AML-193 (cell line): ENCODE measurements at regions not wholly inside any gene's neighbourhood (a gene's known extent, or its start where the extent isn't known, plus 50 kb on each side); places are given as distances from the start of the nearest gene placed in this dataset.
"Not testable (repeated sequence)": the region's sequence is repeated elsewhere in the genome, so short reads cannot be mapped to it uniquely, and the experiment has no call there.

ENCODE experiments used
- DNase-seq, 2 experiments: peaks; one replicate each; lab custom pipeline; 2025; lab: John Stamatoyannopoulos, UW

DNA sequence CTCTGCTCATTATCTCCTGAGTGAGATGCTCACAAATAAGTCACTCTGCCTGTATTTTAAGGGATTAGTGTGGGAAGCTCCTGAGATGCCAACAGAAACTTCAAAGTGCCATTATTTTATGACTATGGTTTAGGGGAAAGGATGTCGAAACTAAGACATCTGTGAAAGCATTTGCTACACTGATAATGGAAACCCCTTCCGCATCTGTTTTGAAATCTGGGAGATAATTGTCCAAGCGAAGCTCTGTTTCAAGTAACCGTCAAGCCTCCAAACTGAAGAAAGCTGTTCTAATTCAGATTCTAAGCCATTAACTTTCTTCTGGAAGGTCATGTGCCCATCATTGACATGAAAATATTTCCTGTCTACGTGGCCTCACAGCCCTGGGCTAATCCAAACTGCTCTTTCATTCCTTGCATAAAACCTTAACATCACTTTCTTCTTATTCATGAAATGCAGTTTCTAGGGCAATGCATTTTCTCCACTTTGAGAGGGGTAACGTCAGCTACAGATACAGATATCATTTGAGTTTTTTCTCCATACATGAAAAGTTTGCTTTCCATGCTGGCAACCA is 932.0 kb downstream of the C6orf118 start:
- no peak for DNase-seq

DNA sequence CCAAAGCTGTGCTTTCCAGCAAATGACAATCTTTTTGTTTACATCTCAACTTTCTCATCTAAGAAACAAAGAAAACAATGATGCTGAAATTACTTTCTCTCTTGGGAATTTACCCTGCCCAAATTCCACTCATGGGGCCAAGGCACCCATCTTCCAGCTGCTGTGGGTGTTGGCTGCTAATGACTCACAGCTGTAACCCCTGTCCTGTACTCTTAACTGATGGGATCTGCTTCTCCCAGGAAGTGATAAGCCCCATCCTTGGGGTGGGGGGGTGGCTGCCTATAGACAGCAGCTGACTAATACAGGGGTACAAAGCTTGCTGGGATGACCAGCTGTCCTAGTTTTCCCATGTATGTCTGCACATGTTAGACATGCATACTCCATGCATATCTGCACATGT is 938.6 kb downstream of the C6orf118 start:
- DNase-seq: no peak

DNA sequence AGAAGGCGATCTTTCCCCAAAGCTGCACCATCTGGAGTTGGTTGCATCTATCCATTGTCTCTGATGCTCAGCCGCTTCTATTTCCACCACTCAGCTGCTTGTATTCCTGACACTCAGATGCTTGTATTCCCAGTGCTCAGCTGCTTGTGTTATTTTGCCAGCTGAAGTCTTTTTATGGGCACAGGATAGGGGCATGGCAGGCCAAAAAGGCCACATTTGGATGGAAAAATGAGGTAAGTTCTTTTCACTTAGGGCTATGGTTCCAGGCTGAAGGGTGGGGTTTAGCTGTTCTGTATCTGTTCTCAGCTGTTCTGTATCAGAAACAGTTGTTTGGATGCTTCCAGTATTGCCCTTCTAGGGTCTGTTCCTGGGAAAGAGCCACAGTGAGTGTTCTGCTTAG is 944.9 kb downstream of the QKI start:
- DNase-seq: no peak

DNA sequence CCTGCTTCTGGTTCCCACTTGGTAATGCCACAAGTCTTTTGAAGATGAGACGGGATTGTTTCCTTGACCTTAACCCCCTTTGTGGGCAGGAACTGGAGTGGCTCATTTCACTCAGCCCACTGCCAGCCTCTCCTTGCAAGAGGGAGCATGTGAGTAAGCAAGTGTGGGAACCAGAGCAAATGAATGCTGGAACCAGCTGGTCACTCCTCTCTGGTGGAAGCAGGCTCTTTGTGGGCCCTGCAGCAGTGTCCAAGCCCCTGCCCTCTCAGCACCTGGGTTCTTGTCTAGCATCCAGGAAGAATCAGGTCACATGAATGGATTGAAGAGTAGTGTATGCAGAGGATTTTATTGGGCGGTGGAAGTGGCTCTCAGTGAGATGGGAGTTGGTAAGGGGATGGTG is 944.5 kb downstream of the QKI start:
- no peak for DNase-seq

DNA sequence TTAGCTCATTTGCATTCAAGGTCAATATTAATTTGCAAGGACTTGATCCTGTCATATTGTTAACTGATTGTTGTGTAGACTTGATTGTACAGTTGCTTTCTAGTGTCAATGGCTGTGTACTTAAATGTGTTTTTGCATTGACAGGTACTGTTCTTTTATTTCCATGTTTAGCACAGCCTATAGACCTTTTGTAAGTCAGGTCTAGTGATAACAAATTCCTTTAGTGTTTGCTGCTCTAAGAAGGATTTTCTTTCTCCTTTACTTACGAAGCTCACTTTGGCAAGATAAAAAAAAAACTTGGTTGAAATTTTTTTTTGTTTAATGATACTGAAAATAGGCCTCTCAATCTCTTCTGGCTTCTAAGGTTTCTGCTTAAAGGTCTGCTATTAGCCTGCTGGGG is 942.3 kb downstream of the QKI start:
- no peak for DNase-seq

DNA sequence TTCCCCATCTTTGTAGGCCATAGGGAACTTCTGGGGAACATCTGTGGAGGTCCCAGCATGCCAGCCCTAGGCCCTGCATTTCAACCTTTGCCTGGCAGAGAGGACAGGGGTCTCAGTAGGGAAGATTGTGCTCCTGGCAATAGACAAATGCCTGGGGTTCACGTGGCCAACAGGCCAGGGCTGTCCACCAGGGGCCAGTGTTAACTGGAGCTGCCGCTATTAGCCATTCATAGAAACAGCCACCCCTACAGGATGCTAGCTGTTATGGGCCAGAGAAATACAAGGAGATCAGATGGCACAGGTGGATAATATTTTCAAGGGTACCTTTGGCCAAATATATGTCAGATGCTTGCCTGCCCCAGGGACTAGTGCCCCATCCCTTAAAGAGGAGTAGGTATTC is 932.9 kb downstream of the QKI start:
- DNase-seq: no peak

DNA sequence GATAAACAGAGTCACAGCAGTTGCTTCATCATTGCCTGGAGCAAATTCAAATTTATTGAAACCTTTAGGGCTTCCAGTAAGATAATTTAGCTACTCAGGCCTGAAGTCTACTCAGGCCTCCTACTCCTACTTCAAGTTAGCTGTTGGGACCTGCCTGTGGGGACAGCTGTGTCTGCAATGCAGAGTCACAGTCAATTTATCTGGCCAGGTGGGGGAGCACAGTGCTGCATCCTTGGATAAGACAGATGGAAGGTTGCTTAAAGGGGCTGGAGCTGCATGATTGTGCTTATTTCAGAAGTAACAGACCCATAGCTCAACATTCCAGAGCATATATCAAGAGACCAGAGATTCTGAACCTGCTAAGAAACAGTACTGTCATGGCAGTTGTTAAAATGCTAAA is 932.1 kb downstream of the QKI start:
- DNase-seq: no peak

DNA sequence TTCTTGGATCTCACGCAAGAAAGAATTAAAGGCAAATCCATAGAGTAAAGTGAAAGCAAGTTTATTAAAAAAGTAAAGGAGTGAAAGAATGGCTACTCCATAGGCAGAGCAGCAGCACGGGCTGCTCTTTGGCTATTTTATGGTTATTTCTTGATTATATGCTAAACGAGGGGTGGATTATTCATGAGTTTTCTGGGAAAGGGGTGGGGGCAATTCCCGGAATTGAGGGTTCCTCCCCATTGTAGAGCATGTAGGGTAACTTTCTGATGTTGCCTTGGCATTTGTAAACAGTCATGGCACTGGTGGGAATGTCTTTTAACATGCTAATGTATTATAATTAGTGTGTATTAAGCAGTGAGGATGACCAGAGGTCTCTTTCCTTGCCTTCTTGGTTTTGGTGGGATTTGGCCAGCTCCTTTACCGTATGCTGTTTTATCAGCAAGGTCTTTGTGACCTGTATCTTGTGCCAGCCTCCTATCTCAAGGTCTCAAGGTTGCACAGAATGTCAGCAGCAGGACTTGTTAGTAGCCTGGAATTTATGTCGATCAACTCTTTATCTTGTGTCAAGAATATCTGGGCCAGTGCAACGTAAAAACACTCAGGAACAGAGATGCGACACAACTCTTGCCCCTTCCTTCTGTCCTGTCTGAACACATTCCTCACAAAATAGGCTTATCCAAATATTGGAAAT is 931.4 kb downstream of the QKI start:
- no peak for DNase-seq

DNA sequence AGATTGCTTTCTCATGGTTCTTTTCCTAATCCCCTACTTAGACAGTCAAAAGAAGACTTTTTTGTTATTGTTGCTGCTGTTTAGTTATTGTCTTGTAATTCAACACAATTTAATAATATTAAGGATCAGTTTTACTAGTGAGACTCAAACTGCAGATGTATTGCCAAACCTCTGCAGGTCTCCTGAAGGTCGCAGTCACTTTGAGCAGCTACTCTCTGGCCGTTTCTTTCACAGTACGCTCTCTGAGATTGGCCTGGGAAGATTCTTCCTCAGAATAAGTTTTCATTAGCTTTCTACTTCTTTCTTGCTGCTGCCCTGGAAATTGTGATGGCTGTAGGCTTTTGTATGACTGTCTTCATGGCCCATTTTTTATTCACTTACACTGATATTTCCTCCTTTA is 930.8 kb downstream of the QKI start:
- DNase-seq: no peak

DNA sequence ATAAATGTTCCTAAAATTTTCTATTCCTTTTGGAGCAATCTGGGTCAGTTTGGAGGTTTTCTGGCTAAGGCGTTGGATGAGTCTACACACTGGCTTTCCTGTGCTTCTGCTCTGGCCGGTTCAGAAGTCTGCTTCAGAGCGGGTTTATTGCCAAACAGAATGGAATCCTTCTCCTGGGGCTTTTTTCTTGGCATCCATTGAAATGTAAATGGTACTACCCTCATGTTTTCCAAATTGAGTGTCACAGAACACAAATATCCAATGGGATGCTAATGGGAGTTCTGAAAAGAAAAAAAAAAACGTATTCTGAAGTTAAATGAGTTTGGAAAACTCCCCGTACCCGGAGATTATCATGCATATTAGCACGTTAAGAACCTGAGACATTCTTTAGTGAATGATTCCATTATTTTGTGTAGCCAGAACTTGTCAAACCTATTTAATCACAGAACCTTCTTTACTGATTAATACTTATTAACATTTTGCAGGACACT is 930.3 kb downstream of the QKI start:
- DNase-seq: no peak

DNA sequence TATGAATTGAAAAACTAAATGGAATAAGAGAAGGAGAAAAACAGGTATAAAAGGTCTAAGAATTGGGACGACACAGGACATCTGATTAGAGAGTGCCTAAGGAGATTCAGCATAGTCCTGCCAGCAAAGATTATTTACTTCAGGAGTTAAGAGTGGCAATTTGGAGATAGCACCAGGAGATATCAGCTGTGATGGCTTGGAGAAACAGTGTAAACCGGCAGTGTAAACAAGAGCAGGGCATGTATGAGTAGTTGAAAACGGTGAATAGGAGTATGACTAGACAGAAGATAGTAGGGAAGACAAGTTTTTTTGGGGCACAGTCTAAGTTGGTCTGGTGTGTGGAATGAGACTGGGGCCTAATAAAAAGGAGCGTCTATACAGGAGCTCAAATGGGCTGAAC is 924.9 kb downstream of the QKI start:
- not testable (repeated sequence) for DNase-seq

DNA sequence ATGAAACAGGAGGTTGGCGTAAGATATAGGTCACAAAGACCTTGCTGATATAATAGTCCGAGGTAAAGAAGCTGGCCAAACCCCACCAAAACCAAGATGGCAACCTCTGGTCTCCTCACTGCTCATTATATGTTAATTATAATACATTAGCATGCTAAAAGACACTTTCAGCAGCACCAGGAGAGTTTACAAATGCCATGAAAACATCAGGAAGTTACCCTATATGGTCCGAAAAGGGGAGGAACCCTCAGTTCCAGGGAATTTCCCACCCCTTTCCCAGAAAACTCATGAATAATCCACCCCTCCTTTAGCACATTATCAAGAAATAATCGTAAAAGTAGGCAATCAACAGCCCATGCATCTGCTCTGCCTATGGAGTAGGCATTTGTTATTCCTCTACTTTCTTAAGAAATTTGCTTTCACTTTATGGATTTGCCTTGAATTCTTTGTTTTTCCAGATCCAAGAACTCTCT is 923.4 kb downstream of the QKI start:
- no peak for DNase-seq

DNA sequence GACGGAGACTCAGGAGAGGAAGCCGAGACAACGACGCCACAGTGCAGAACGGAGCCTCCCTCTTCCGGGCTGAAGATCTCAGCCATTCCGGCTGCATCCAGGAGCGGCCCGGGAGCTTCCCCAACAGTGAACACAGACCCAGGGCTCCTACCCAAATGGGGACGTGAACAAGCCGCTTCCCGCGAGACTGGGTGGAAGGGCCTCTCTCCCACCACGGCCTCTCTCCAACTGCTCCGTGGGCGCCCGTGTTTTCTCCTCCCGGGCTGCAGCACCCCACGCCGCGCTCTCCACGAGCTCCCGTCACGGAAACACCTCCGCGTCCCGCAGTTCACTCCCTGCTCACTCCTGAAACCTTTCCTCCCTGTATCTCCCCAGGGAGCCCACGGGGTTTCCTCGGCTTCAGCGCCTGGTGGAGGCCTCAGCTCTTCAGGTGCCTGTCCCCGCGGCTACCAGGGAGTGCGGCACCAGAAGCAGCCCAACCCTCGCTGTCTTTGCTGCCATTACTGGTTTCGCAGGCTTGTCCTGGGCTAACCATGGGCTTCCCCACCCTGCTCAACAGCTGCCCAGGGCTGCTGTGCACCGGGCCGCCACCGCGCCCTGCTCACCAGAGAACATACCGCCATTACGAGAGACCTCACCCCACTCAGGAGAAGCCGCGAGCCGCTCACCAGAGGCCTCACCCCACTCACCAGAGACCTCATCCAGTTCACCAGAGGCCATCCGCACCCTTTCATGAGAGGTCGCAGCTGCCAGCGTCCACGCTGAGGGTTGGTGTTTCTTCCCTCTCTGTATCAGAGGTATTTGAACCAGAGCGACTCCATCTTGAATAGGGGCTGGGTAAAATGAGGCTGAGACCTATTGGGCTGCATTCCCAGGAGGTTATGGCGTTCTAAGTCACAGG is 922.8 kb downstream of the QKI start:
- no peak for DNase-seq

DNA sequence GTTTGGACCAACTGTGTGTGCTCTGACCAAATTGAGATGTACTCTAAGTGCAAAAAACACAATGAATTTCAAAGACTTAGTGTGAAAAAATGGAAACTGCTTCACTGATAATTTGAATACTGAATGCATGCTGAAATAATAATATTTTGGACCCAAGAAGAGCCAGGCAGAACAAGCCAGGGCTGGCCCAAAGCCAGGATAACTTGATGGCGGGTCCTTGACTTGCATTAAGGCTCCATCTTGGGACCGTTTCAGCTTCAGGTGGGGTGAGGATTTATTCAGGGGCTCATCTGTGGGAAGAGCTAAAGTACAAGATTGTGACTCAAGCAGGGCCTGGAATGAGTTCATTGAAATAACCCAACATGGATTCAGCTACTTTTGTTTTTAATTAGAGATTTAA is 921.9 kb downstream of the QKI start:
- no peak for DNase-seq

DNA sequence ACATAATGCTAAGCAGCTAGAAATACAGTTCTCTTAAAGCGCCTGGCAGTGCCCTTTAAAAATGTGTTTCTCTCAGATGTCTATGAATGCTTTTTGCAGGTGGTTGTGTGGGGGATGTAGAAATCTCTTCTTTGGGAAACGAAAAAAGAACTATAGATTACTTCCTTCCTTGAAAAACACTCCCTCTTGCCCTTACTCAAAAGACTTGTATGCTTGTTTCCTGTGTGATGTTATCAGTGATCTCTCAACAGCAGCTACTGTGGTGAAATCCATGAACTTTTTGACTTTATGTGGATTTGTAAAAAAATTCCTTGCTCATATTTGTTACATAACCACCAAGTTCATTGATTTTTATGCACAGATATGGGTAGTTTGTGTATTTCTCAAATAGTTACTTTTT is 916.5 kb downstream of the QKI start:
- DNase-seq: no peak

DNA sequence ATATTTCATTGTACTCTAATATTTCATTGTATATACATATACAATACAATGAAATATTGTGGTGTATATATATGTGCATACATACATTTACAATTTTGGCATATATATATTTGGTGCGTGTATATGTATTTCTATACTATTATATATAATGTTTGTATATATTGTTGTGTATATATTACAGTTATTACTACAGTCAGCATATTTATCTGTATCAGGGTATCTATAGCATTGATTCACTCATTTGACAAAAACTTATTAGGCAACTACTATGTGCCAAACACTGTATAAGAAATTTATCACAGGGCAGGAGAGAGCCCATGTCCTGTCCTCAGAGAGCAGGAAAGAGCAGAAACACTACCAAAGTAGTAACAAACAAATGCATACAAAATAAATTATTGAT is 910.6 kb downstream of the QKI start:
- no peak for DNase-seq

DNA sequence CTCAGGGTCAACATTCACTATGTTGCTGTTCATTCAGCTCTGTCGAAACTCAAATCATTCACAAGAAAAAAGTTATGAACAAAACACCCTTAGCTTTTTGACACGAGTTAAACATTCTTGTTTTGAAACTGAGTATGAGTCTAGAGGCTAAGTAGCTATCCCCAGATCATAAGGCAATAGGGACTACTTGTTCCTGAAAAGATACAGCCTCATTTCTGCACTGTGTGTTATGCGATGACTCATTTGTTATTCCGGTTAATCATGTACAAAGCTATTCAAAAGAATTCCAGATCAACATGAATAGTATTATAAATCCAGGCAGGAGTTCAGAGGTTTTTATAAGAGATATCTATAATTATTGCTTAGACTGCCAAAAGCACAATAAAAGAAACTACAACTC is 908.0 kb downstream of the QKI start:
- no peak for DNase-seq

DNA sequence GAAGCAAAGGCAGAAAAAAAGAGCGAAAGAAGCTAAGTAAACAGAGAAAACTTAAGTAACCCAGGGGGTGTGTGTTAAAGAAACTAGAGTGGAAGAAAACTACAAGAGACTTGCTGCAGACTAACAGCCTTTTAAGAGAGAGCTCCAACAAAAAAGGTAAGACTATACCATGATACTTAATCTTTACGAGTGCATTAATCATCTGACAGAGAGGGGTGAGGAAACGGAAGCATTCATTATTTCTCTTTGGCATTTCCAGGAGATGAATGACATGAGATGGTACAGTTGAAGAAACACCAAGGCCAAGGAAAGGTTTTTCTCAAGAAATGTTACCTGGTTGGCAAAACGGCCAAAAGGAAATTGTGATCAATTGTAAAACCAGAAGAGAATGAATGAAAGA is 906.8 kb downstream of the QKI start:
- DNase-seq: no peak

DNA sequence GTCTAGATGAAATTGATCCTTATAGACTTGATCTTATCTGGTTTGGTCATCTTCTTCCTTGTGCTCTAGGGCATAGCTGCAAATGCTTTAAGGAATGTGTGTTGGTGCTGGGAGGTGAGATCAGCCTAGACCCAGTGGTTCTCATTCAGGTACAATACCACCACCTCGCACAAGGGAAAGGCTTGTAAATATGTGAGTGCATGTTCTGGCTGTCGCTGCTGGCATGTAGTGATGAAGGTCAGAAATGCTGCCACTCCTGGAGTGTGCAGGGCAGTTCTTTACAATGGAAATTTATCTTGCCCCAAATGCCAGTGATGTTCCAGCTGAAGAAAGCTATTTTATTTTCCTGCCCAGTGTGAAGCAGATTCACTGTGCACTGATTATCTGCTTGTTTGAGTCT is 900.9 kb downstream of the QKI start:
- DNase-seq: no peak

DNA sequence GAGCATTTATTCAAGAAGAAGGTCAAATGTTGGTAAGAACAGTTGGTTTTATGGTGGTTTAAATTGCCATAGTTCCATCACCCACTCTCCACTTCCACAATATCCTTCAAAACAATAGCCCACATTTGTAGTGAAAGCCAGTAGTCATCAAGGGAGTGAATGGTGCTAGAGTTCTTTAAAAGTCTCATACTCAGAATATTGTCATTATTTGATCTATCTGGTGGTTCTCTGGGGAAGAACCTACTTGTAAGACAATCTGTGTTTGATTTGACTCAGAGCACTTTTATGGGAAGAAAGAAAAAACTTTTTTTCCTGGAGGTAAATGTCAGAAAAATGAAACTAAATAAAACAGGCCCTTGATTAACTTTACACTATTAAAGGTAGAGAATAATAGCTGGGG is 893.8 kb downstream of the QKI start:
- DNase-seq: no peak

DNA sequence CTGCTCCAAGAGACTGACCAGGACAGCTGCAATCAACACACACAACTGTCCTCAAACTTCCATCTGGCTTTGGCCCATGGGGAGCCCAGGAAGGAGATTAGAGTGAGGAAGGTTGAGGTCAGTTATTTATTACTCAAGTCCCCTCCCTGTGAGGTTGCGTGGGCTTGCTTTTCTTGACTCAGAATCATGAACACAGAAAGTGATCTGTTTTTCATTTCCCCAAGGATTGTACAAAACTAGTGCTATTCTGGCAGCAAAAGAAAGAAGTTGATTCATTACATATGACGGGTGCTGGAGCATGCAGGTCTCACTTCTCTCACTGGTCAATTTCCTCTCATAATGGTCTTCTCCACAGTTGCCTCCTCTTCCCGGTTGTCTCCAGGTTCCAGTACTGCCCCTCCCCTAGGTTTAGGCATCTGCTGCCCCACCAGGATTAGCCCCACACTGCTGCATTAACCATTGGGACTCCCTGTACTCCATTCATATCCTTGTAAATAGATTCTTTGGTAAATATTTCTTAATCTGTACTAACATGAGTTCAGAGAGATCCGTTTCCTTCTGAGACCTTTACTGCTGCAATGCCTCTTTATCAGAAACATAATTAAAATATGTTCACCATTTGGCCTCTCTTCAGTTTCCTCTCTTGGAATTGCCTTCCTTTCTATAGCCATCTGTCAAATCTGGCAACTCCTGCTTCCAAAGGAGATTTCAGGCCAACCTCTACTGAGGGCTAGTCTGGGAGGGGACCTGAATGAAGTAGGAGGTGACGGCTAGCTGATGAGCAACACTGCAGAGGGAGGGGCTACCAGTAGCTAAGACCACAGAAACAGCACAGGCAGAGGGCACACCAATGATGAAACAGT is 888.8 kb downstream of the QKI start:
- no peak for DNase-seq

DNA sequence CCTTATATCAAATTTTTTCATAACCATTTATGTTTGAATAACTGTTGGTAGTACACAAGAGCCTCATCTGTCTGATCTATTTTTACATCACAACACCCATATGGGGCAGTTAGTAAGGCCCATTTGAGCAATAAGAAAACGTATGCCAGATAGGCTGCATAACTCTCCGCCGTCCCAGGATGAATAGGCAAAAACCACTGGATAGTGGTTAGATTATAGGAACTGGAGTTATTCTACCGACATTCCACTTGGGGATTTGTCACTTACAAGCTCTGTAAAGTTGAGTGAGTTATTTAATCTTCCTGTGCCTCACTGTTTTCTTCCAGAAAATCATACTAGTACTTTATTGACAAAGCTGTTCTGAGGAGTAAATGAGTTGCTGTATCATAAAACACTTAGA is 881.9 kb downstream of the QKI start:
- DNase-seq: no peak
